NCI-H774 (cell line): ENCODE measurements at regions not wholly inside any gene's neighbourhood (a gene's known extent, or its start where the extent isn't known, plus 50 kb on each side); places are given as distances from the start of the nearest gene placed in this dataset.
"Not testable (repeated sequence)": the region's sequence is repeated elsewhere in the genome, so short reads cannot be mapped to it uniquely, and the experiment has no call there.

Source experiments
- DNase-seq: peaks from one replicate; lab custom pipeline; 2025; lab: John Stamatoyannopoulos, UW

DNA sequence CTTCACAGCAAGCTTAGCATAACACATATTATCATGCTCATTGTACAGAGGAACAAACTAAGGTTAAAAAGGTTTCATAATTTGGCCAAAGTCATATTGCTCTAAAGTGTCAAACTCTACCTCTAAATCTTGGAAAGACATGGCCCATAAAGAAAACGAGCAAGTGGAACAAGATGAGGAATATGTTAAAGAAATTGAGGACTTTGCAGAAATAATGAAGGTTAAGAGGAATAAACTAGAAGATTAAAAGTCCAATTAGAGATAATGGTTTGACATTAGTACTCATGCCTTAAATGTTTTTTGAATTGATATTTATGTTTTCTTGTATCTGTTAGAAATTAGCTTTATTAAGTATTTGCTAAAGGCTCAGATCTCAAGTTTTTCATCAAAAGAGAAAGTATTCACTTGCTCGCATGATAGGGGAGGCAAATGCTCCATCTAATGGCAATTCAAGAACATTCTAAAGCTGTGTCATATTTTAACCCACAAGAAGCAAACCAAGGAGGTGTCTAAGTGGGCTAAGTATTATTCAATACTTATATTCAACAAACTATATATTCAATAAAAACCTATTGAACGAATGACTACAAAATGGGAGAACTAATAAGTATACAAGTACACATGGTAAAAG, 192.9 kb upstream of the SPTLC3 start:
- no peak for DNase-seq

- DNase-seq, result no peak
These were observed 187.5 kb upstream of the SPTLC3 start for GRCh38 chr20:12821249-12821648.

DNA sequence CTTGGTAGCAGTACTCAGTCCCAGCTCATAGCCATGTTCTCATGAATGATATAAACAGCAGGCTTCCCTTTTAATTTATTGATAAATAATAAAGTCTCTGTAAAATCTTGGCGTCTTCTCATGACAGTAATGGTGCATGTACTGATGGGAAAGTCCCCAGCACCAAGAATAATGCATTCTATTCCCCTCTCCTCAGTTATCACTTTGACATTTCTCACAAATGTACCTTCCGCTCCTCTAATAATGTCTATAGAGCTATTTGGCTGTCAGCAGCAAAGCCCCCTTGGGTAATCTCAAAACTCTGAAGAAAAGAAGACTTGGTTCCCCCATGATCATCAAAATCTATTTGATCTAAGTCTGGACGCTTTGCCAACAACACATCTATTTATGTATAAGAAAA, 185.0 kb upstream of the SPTLC3 start:
- DNase-seq, result no peak

GRCh38 chr20:12824328-12825225, 184.2 kb upstream of the SPTLC3 start:
- no peak for DNase-seq

- DNase-seq, result no peak
These were observed 183.6 kb upstream of the SPTLC3 start for GRCh38 chr20:12825226-12825595.

DNA sequence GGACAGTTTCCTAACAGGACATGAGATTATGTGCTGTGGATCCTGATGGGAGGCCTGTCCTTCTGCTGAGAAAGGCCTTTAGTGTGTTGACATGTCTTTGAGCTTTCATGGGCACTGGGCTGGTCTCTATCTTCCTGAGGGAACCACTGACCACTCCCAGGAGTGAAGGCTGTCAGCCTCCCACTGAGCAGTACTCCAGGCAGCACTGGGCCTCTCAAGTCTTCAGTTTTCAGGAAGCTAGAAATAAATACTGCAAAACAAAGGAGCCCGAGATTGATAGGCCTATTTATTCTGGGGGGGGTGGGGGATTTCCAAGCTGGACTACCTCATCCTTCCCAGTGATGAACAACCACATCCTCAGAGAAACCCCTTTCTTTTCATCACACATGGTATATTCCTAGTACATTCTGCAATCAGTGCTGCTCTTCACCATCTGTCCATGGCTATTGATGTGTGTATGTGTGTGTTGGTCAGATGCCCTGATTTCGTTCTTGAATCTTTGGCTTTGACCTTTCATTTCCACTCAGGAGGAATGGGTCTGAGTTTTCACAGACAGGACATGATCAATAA, 180.9 kb upstream of the SPTLC3 start:
- DNase-seq, result no peak

- DNase-seq, result no peak
These were observed 179.6 kb upstream of the SPTLC3 start for GRCh38 chr20:12829170-12829569.

- DNase-seq, result no peak
These were observed 174.9 kb upstream of the SPTLC3 start for GRCh38 chr20:12833861-12834260.

DNA sequence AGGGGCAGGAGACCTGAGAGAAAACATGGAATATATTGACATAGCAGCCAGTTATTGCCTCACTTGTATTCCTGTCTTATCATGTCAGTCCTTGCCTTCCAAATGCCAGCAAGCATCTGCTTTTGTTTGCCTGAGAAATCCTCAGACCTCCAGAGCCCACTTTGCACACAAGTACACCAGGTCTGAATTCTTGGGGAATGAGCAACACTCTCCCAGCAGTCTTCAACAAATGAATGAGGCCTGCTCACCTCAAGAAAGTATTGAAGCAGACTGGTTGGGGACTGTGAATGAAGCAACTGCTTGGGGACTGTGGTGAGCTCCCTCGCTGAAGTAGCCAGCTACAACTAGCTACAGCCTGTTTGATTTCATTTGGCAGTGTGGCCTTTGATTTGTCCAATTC, 172.8 kb upstream of the SPTLC3 start:
- no peak for DNase-seq

GRCh38 chr20:12837646-12838045, 171.1 kb upstream of the SPTLC3 start:
- no peak for DNase-seq

GRCh38 chr20:12838261-12838866, 170.4 kb upstream of the SPTLC3 start:
- DNase-seq, result no peak

DNA sequence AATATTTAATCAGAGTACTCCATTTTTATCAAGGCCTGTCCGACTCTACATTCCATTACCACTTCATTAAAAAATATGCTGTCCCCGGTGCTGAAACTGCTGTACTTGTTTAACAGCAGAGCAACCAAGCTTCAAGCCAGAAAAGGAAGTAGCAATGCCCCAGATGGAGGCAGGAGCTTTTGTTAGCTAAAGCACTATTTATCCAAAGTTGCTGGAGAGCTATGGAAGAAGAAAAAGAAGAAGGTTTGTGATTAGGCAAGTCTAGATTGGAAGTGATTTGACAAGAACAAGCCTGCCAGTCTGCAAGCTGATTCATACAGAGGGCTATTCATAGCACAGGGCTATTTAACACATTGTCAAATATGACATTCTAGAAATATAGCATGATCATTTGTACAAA, 160.9 kb upstream of the SPTLC3 start:
- no peak for DNase-seq

- no peak for DNase-seq
These were observed 159.4 kb upstream of the SPTLC3 start for GRCh38 chr20:12849225-12849910.

- DNase-seq, result not testable (repeated sequence)
These were observed 151.1 kb upstream of the SPTLC3 start for GRCh38 chr20:12857643-12858042.

GRCh38 chr20:12860619-12861247, 148.0 kb upstream of the SPTLC3 start:
- no peak for DNase-seq

DNA sequence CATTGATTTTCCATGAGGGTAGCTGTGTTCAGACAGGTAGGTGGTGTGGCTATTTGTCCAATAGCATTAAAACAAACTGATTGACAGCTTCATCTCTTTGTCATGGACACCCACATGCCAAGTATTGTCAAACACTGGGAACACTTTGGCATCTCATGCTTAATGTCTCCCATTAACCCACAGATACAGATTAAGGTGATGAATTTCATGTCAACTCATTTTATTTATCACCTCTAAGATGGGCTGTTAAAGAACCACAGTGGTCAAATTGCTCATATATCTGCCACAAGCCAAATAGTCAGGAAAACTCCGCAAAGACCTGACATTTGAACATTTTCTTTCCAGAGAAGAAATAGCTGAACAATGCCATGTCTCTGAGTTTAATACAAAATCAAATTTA, 139.1 kb upstream of the SPTLC3 start:
- no peak for DNase-seq

- no peak for DNase-seq
These were observed 138.2 kb upstream of the SPTLC3 start for GRCh38 chr20:12870588-12870987.

DNA sequence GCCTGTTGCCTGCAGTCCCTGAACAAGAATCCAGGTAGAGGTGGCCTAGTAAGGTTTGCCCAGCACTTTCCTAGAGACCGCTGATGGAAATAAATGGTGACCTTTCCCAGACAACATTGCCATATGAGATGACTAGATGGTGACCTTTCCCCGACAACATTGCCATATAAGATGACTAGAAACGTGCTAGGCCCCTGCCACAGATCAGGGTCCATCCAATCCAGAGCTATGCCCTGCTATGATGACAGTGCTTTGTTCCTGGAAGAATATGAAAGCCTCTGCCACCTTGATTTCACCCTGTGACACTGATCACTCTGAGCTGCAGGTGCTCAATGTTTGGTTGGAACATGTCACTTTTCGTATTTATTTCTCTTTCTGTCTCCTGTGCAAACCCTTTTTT, 133.8 kb upstream of the SPTLC3 start:
- no peak for DNase-seq

DNA sequence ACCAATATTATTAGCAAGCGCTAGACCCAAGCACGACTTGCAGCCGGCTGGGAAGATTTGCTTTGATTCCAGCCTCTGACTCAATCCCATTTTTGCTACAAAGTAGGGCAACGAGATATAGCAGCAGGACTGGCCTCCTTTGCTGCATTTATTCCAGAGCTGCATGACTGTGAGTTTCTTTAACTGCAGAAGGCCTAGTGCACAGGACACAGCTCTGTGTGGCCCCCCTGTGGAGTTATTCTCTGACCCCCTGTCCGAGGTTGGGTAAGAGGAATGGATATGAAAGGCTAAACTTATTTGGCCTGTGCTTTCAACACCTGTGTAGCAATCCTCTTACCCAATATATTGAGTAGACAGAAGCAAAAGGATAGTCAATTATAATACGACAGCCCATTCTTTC, 133.3 kb upstream of the SPTLC3 start:
- DNase-seq, result no peak

DNA sequence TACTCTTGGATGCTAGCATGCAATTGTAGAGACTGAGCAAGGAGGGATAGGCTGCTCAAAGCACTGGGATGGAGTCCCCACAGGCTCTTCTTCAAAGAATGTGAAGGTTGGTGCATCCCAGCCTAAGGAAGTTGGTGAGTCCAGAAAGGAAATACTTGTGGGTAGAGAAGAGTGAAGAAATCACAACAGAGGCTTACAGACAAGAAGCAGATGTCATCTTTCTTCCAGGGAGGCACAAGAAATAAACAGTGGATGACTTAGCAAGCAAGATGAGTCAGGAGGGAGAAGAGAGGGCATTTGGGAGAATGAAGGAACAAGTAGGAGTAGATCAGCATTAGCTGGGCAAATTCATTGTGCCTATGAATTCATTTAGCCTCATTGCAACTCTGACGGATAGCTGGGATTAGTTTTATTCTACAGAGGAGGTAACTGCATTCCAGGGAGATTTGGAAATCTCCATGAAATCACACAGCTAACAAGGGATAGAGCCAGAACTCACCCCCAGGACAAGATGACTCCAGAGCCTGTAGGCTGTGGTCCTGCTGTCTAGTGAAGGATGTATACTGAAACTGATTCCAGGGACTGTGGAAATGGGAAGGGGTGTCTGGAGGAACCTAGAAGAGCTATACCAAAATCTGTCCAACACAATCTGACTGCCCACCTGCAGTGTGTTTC, 125.8 kb upstream of the SPTLC3 start:
- no peak for DNase-seq

DNA sequence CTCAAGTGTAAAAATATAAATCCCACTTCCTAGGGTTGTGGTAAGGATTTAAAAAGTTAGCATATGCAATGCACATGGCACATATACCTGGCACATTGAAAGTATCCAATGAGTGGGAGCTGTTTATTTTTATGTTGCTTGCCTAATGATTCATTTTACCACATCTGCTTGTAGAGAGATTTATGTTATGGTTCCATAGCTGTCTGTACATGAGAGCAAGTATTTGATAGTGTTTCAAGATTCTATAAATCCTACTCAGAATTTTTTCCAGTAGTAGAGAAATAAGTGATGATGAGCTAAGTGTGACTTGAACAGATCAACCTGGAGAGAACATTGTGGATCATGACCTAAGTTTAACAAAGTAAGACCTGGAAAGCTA, 125.3 kb upstream of the SPTLC3 start:
- DNase-seq, result no peak
